NOMO-1 treated with DMSO at 0.1 percent for 48 hours (cell line): ENCODE measurements at regions not wholly inside any gene's neighbourhood (a gene's known extent, or its start where the extent isn't known, plus 50 kb on each side); places are given as distances from the start of the nearest gene placed in this dataset.
"Not testable (repeated sequence)": the region's sequence is repeated elsewhere in the genome, so short reads cannot be mapped to it uniquely, and the experiment has no call there.

Experiments used
- DNase-seq: peaks from one replicate; lab custom pipeline; 2025; ENCODE audit not compliant: unreplicated experiment; lab: John Stamatoyannopoulos, UW

- DNase-seq = no peak
Measured at GRCh38 chr1:74818241-74818640, 85.3 kb downstream of the TYW3 start.

- no peak for DNase-seq
Measured at GRCh38 chr1:74818661-74819456, 85.9 kb downstream of the TYW3 start.

- DNase-seq = no peak
Measured at GRCh38 chr1:74822851-74823401, 90.0 kb downstream of the TYW3 start.

- DNase-seq = no peak
Measured at GRCh38 chr1:74824497-74825107, 91.7 kb downstream of the TYW3 start.

- no peak for DNase-seq
Measured at GRCh38 chr1:74830766-74831165, 97.8 kb downstream of the TYW3 start.

- no peak for DNase-seq
Measured at GRCh38 chr1:74834261-74834660, 101.3 kb downstream of the TYW3 start.

GRCh38 chr1:74835051-74835450 lies 102.1 kb downstream of the TYW3 start:
- no peak for DNase-seq

- DNase-seq = no peak
Measured at GRCh38 chr1:74842726-74843125, 109.8 kb downstream of the TYW3 start.

GRCh38 chr1:74847715-74848114 lies 114.8 kb downstream of the TYW3 start:
- no peak for DNase-seq

- DNase-seq = no peak
Measured at GRCh38 chr1:74853756-74854155, 120.8 kb downstream of the TYW3 start.

GRCh38 chr1:74856174-74856573 lies 123.2 kb downstream of the TYW3 start:
- no peak for DNase-seq

GRCh38 chr1:74857676-74858075 lies 124.7 kb downstream of the TYW3 start:
- DNase-seq = no peak

GRCh38 chr1:74858136-74858535 lies 125.2 kb downstream of the TYW3 start:
- no peak for DNase-seq

- no peak for DNase-seq
Measured at GRCh38 chr1:74861867-74862266, 128.9 kb downstream of the TYW3 start.

GRCh38 chr1:74869702-74870101 lies 136.8 kb downstream of the TYW3 start:
- DNase-seq = no peak

- DNase-seq = not testable (repeated sequence)
Measured at GRCh38 chr1:74877366-74877765, 144.4 kb downstream of the TYW3 start.

GRCh38 chr1:74895411-74895810 lies 162.5 kb downstream of the TYW3 start:
- no peak for DNase-seq

- no peak for DNase-seq
Measured at GRCh38 chr1:74908131-74908530, 175.2 kb downstream of the TYW3 start.

- DNase-seq = peak; percentile 5
Measured at GRCh38 chr1:74908797-74909196, 175.8 kb downstream of the TYW3 start.

GRCh38 chr1:74913978-74914377 lies 181.0 kb downstream of the TYW3 start:
- DNase-seq = no peak

- no peak for DNase-seq
Measured at GRCh38 chr1:74933500-74933899, 200.5 kb downstream of the TYW3 start.

GRCh38 chr1:74935446-74935845 lies 198.7 kb upstream of the LHX8 start:
- no peak for DNase-seq
